Vagina (tissue), 2 donors: ENCODE measurements at regions not wholly inside any gene's neighbourhood (a gene's known extent, or its start where the extent isn't known, plus 50 kb on each side); places are given as distances from the start of the nearest gene placed in this dataset.

Experiments
- DNase-seq, 2 donors: peaks; one replicate each; pipeline ENCODE4 v3.0.0-alpha.2; 2017; ENCODE audit errors: extremely low spot score in 2 of 2
- H3K27ac ChIP-seq: fragments of 200-600 bp; sonication (generic); one replicate; pipeline ENCODE4 v1.5.1; 2019
- H3K27me3 ChIP-seq: fragments of 200-600 bp; sonication (generic); one replicate; pipeline ENCODE4 v1.5.1; 2019
- H3K36me3 ChIP-seq, 2 donors: fragments of 200-600 bp; sonication (generic); one replicate each; pipeline ENCODE4 v1.5.1; 2017 to 2019
- H3K4me1 ChIP-seq: fragments of 200-600 bp; sonication (generic); one replicate; pipeline ENCODE4 v1.5.1; 2019
- H3K4me3 ChIP-seq, 2 donors: fragments of 200-600 bp; sonication (generic); 1 replicate in 1 of 2; 2 replicates in 1 of 2; pipeline ENCODE4 v1.5.1; 2016 to 2019
- H3K9me3 ChIP-seq: fragments of 200-600 bp; sonication (generic); one replicate; pipeline ENCODE4 v1.5.1; 2019
- CTCF ChIP-seq, 3 experiments: fragments of 450-650 bp in 2 of 3; fragments of 200-600 bp in 1 of 3; sonication (generic) in 1 of 3; IDR thresholded peaks; one replicate each; pipeline ENCODE4 v1.5.1; 2017 to 2019; ENCODE audit warnings: antibody characterized with exemption in 3 of 3, mild to moderate bottlenecking in 2 of 3, moderate library complexity in 2 of 3
- POLR2A ChIP-seq, 2 donors: fragments of 450-650 bp; IDR thresholded peaks; one replicate each; pipeline ENCODE4 v1.6.1; 2017; ENCODE audit warnings: antibody characterized with exemption in 2 of 2, mild to moderate bottlenecking in 2 of 2, moderate library complexity in 2 of 2
- POLR2AphosphoS5 ChIP-seq, 2 donors: sonication (generic); formaldehyde crosslinking; IDR thresholded peaks; one replicate each; pipeline ENCODE4 v1.9.0; 2017; ENCODE audit warnings: antibody characterized with exemption in 2 of 2, mild to moderate bottlenecking in 2 of 2, low read depth in 1 of 2; ENCODE audit not compliant: insufficient read depth in 1 of 2
- intact Hi-C: fragments of 100-400 bp; cut with DNase I; formaldehyde crosslinking; loops from one replicate; pipeline ENCODE4 v1.15.1; 2023

- no peak overlapping the region for H3K27ac ChIP-seq
- H3K36me3 ChIP-seq, result no peaks in the 10 kb centered on the region
- intact Hi-C loops, result no loop called here
- no peaks in the 10 kb centered on the region for H3K27me3 ChIP-seq
- no peaks in the 10 kb centered on the region for H3K9me3 ChIP-seq
- no peak overlapping the region for H3K4me3 ChIP-seq
- TF ChIP-seq POLR2A (IDR thresholded peaks at IDR 0.05), result no peak
- H3K4me1 ChIP-seq, result no peaks in the 10 kb centered on the region
- no peak for DNase-seq
Observed at GRCh38 chr5:50934343-50934742, 267.9 kb downstream of the PARP8 start.

- no peaks in the 10 kb centered on the region for H3K4me1 ChIP-seq
- no peaks in the 10 kb centered on the region for H3K27me3 ChIP-seq
- H3K36me3 ChIP-seq, result no peaks in the 10 kb centered on the region
- no peak for TF ChIP-seq CTCF (IDR thresholded peaks at IDR 0.05)
- TF ChIP-seq POLR2AphosphoS5 (IDR thresholded peaks at IDR 0.05; ENCODE audit: insufficient read depth in 1 of 2, low read depth in 1 of 2), result no peak
- TF ChIP-seq POLR2A (IDR thresholded peaks at IDR 0.05), result no peak
- no peaks in the 10 kb centered on the region for H3K9me3 ChIP-seq
- no peak overlapping the region for H3K27ac ChIP-seq
- intact Hi-C loops, result no loop called here
- H3K4me3 ChIP-seq, result no peak overlapping the region
- no peak for DNase-seq
Observed at GRCh38 chr5:50945139-50945538, 278.7 kb downstream of the PARP8 start.

GRCh38 chr5:50947906-50948683, 281.7 kb downstream of the PARP8 start:
- no peaks in the 10 kb centered on the region for H3K27me3 ChIP-seq
- no peak overlapping the region for H3K27ac ChIP-seq
- no peak for TF ChIP-seq POLR2A (IDR thresholded peaks at IDR 0.05)
- no peak for DNase-seq
- H3K4me3 ChIP-seq, result no peak overlapping the region
- H3K36me3 ChIP-seq, result no peaks in the 10 kb centered on the region
- no peaks in the 10 kb centered on the region for H3K4me1 ChIP-seq
- intact Hi-C loops, result no loop called here
- H3K9me3 ChIP-seq, result no peaks in the 10 kb centered on the region

DNA sequence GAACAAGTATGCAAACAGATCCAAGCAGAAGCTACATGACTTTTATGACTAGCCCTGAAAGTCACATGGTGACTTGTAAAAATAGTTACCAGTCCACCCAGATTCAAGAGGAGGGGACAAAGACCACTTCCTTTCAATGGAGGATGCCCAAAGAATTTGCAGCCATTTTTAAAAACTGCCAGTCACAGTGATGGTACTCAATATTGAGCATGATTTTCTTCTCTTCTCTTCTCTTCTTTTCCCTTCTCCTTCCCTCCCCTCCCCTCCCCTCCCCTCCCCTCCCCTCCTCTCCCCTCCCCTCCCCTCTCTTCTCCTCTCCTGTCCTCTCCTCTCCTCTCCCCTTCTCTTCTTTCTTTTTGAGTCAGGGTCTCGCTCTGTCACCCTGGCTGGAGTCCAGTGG, 286.9 kb downstream of the PARP8 start:
- no peak overlapping the region for H3K4me3 ChIP-seq
- peaks cover 7% of the 10 kb centered on the region for H3K4me1 ChIP-seq
- intact Hi-C loops, result loop anchor here (10.0 kb wide), 1 partner anchor 1012 kb away; no protein-coding TSS in a partner anchor
- no peaks in the 10 kb centered on the region for H3K36me3 ChIP-seq
- H3K9me3 ChIP-seq, result no peaks in the 10 kb centered on the region
- TF ChIP-seq POLR2AphosphoS5 (IDR thresholded peaks at IDR 0.05; ENCODE audit: insufficient read depth in 1 of 2, low read depth in 1 of 2) (no peak), CTCF (IDR thresholded peaks at IDR 0.05) (no peak), POLR2A (IDR thresholded peaks at IDR 0.05) (no peak)
- no peaks in the 10 kb centered on the region for H3K27me3 ChIP-seq
- no peak for DNase-seq
- no peak overlapping the region for H3K27ac ChIP-seq

- H3K27me3 ChIP-seq, result no peaks in the 10 kb centered on the region
- peak overlapping the region; percentile 9 for H3K27ac ChIP-seq
- H3K9me3 ChIP-seq, result no peaks in the 10 kb centered on the region
- H3K4me3 ChIP-seq, result no peak overlapping the region
- DNase-seq, result no peak
- H3K4me1 ChIP-seq, result peaks cover 20% of the 10 kb centered on the region
- intact Hi-C loops, result loop anchor here (10.0 kb wide), 1 partner anchor 1006 kb away; no protein-coding TSS in a partner anchor
- no peak for TF ChIP-seq POLR2A (IDR thresholded peaks at IDR 0.05)
- peak in 1 of 2 donors; percentile 49 for TF ChIP-seq POLR2AphosphoS5 (IDR thresholded peaks at IDR 0.05; ENCODE audit: insufficient read depth in 1 of 2, low read depth in 1 of 2)
- TF ChIP-seq CTCF (IDR thresholded peaks at IDR 0.05), result peak; percentile 46 to 77 (median 54)
- H3K36me3 ChIP-seq, result no peaks in the 10 kb centered on the region
Observed at GRCh38 chr5:50958852-50959457, 292.5 kb downstream of the PARP8 start.
